IMR-90 (cell line): ENCODE measurements at regions not wholly inside any gene's neighbourhood (a gene's known extent, or its start where the extent isn't known, plus 50 kb on each side); places are given as distances from the start of the nearest gene placed in this dataset.

Experiments used
- BHLHE40 ChIP-seq: fragments of 150-350 bp; IDR thresholded peaks from 2 replicates; pipeline ENCODE4 v1.6.1; 2016; ENCODE audit warnings: mild to moderate bottlenecking, low read depth, low read length
- MAFK ChIP-seq: IDR thresholded peaks from 2 replicates; pipeline ENCODE4 v1.6.1; 2012; ENCODE audit warnings: low read depth, low read length, improper control_type of control experiment
- MAZ ChIP-seq: IDR thresholded peaks from 2 replicates; pipeline ENCODE4 v1.6.1; 2012; ENCODE audit warnings: low read depth, mild to moderate bottlenecking, low read length, improper control_type of control experiment, moderate library complexity, borderline replicate concordance
- MXI1 ChIP-seq: IDR thresholded peaks from 2 replicates; pipeline ENCODE4 v1.6.1; 2012; ENCODE audit warnings: low read depth, mild to moderate bottlenecking, low read length, moderate library complexity, borderline replicate concordance
- POLR2A ChIP-seq: IDR thresholded peaks from 2 replicates; pipeline ENCODE4 v1.6.1; 2012; ENCODE audit warnings: mild to moderate bottlenecking, low read depth, low read length
- RAD21 ChIP-seq: IDR thresholded peaks from 2 replicates; pipeline ENCODE4 v1.6.1; 2012; ENCODE audit warnings: low read length, improper control_type of control experiment
- RCOR1 ChIP-seq: IDR thresholded peaks from 2 replicates; pipeline ENCODE4 v1.6.1; 2012; ENCODE audit warnings: mild to moderate bottlenecking, low read length, improper control_type of control experiment; ENCODE audit not compliant: insufficient replicate concordance
- RFX5 ChIP-seq: IDR thresholded peaks from 2 replicates; pipeline ENCODE4 v1.8.0; 2012; ENCODE audit warnings: low read depth, mild to moderate bottlenecking, low read length, moderate library complexity
- TF ChIP-seq, protein P1 (sequence below): conservative IDR thresholded peaks from 2 replicates; pipeline ENCODE4 v1.5.1; 2012; ENCODE audit warnings: mild to moderate bottlenecking, low read depth, low read length, improper control_type of control experiment
- TF ChIP-seq, protein P2 (sequence below): fragments of 150-350 bp; IDR thresholded peaks from 2 replicates; pipeline ENCODE4 v1.6.1; 2016; ENCODE audit warnings: low read depth, mild to moderate bottlenecking, low read length, moderate library complexity, borderline replicate concordance
- TF ChIP-seq, protein P3 (sequence below): fragments of 150-350 bp; IDR thresholded peaks from 2 replicates; pipeline ENCODE4 v1.6.1; 2017; ENCODE audit warnings: mild to moderate bottlenecking, antibody characterized with exemption, low read length, low read depth

DNA sequence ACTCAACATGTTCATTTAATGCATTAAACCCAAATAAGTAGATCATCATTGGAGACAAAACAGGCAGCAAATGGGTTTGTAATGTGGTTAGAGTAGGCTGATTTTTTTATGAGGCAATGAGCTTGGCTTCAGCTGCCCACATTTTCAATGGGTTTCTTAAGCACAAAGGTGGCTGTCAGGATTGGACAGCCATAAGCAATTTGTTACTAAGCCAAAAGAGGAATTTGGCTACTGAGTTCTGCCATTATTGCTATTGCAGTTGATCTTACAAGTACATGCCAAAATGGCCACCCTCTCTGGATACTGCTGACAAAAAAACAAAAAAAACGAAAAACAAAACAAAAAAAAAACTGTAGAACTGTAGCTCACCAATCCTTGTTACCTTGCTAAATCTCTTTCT lies 1348.0 kb upstream of the PIK3C3 start:
- TF ChIP-seq, protein P1, sequence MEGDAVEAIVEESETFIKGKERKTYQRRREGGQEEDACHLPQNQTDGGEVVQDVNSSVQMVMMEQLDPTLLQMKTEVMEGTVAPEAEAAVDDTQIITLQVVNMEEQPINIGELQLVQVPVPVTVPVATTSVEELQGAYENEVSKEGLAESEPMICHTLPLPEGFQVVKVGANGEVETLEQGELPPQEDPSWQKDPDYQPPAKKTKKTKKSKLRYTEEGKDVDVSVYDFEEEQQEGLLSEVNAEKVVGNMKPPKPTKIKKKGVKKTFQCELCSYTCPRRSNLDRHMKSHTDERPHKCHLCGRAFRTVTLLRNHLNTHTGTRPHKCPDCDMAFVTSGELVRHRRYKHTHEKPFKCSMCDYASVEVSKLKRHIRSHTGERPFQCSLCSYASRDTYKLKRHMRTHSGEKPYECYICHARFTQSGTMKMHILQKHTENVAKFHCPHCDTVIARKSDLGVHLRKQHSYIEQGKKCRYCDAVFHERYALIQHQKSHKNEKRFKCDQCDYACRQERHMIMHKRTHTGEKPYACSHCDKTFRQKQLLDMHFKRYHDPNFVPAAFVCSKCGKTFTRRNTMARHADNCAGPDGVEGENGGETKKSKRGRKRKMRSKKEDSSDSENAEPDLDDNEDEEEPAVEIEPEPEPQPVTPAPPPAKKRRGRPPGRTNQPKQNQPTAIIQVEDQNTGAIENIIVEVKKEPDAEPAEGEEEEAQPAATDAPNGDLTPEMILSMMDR: no peak
- TF ChIP-seq RAD21: no peak
- TF ChIP-seq, protein P2, sequence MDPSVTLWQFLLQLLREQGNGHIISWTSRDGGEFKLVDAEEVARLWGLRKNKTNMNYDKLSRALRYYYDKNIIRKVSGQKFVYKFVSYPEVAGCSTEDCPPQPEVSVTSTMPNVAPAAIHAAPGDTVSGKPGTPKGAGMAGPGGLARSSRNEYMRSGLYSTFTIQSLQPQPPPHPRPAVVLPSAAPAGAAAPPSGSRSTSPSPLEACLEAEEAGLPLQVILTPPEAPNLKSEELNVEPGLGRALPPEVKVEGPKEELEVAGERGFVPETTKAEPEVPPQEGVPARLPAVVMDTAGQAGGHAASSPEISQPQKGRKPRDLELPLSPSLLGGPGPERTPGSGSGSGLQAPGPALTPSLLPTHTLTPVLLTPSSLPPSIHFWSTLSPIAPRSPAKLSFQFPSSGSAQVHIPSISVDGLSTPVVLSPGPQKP: no peak
- no peak for TF ChIP-seq BHLHE40
- no peak for TF ChIP-seq POLR2A
- TF ChIP-seq, protein P3, sequence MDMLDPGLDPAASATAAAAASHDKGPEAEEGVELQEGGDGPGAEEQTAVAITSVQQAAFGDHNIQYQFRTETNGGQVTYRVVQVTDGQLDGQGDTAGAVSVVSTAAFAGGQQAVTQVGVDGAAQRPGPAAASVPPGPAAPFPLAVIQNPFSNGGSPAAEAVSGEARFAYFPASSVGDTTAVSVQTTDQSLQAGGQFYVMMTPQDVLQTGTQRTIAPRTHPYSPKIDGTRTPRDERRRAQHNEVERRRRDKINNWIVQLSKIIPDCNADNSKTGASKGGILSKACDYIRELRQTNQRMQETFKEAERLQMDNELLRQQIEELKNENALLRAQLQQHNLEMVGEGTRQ: no peak
- TF ChIP-seq MXI1: no peak
- TF ChIP-seq MAZ: no peak
- TF ChIP-seq RFX5: no peak
- TF ChIP-seq RCOR1: no peak
- no peak for TF ChIP-seq MAFK
